DND-41 (cell line): ENCODE measurements at regions not wholly inside any gene's neighbourhood (a gene's known extent, or its start where the extent isn't known, plus 50 kb on each side); places are given as distances from the start of the nearest gene placed in this dataset.

Experiments
- EZH2 ChIP-seq: IDR thresholded peaks from 3 replicates; pipeline ENCODE4 v1.6.1; 2012; ENCODE audit warnings: borderline replicate concordance, low read depth, mild to moderate bottlenecking, moderate library complexity, low read length, inconsistent platforms; ENCODE audit not compliant: severe bottlenecking
- TF ChIP-seq, protein P1 (sequence below): IDR thresholded peaks from 2 replicates; pipeline ENCODE4 v1.5.1; 2012; ENCODE audit warnings: borderline replicate concordance, low read length, moderate library complexity, mild to moderate bottlenecking; ENCODE audit not compliant: poor library complexity, severe bottlenecking; ENCODE audit errors: extremely low read depth

DNA sequence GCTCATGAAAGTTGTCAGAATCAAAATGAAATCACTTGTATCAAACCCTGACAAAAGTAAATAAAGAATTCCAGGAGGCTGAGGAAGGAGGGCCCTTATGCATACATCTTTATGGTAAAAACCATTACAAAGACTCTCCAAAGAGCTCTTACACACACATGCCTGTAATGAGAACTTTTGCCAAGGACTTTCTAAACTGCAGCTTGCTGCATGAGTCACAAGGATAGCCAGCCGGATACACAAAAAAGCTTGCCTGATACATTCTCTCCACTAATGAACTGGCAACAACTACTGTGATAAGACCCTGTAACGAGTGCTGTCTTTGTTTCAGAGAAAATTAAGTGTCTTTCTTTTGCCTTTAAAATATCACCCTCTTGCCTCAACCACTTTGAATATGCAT, 618.1 kb downstream of the PPP4R3C start:
- TF ChIP-seq, protein P1, sequence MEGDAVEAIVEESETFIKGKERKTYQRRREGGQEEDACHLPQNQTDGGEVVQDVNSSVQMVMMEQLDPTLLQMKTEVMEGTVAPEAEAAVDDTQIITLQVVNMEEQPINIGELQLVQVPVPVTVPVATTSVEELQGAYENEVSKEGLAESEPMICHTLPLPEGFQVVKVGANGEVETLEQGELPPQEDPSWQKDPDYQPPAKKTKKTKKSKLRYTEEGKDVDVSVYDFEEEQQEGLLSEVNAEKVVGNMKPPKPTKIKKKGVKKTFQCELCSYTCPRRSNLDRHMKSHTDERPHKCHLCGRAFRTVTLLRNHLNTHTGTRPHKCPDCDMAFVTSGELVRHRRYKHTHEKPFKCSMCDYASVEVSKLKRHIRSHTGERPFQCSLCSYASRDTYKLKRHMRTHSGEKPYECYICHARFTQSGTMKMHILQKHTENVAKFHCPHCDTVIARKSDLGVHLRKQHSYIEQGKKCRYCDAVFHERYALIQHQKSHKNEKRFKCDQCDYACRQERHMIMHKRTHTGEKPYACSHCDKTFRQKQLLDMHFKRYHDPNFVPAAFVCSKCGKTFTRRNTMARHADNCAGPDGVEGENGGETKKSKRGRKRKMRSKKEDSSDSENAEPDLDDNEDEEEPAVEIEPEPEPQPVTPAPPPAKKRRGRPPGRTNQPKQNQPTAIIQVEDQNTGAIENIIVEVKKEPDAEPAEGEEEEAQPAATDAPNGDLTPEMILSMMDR: no peak
- no peak for TF ChIP-seq EZH2
